Stimulated activated CD8-positive, alpha-beta memory T cell treated with anti-CD3 and anti-CD28 coated beads, Interleukin-2, amount 100 ng/mL, for 48 hours (primary cell): ENCODE measurements at regions not wholly inside any gene's neighbourhood (a gene's known extent, or its start where the extent isn't known, plus 50 kb on each side); places are given as distances from the start of the nearest gene placed in this dataset.
"Not testable (repeated sequence)": the region's sequence is repeated elsewhere in the genome, so short reads cannot be mapped to it uniquely, and the experiment has no call there.

Experiments
- DNase-seq, 2 donors: peaks; one replicate each; pipeline ENCODE4 v3.0.0-alpha.2; 2020; ENCODE audit warnings: low read depth in 2 of 2

DNA sequence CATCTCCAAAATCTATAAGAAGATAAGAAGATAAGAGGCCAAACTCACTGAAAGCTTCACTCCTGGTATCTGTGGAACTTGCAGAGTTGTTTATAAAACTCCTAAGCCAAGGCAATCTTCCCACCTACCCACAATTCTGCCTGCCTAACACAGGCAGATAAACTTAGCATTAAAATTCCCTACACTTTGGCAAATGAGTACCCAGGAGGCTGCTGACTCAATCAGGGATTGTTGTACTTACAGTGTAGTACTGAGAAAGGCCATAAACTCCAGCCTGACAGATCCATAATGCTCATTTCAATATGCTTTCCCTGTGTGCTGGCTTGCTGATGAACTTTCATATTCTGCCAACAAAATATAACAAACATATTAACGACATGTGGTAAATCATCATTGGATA lies 725.2 kb downstream of the BRINP1 start:
- no peak for DNase-seq

DNA sequence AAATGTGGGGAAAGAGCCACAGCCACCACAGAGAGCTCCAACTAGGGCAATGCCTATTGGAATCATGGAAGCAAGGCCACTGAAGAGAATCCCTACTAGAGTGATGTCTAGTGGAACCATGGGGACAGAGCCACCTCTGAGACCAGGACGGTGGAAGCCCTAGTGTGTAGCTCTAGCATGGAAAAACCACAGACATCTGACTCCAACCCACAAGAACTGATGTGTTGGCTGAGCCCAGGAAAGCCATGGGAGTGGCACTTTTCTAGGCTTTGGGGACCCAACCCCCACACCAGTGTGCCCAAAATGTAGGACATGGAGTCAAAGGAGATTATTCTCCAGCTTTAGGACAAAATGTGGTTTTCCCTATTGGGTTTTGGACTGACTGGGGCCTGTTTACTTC lies 721.9 kb downstream of the BRINP1 start:
- DNase-seq, result no peak

DNA sequence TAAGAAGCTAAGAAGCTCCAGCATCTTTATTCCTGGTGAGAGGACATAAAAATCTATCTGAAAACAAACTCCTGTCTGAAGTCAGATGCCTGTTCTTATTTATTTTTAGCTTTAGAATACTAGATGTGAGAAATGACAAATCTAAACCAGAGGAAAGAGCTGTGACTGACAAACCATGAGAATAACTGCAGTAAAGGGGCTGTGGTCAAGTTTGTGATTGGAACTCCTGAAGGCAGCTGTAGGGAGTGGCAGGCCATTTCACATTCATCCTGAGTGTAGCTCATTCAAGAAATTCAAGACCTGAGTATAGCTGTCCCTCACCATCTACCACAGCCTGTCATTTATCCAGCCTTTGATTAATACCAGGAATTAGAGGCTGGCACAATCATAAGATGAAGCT lies 718.8 kb downstream of the BRINP1 start:
- DNase-seq, result no peak

DNA sequence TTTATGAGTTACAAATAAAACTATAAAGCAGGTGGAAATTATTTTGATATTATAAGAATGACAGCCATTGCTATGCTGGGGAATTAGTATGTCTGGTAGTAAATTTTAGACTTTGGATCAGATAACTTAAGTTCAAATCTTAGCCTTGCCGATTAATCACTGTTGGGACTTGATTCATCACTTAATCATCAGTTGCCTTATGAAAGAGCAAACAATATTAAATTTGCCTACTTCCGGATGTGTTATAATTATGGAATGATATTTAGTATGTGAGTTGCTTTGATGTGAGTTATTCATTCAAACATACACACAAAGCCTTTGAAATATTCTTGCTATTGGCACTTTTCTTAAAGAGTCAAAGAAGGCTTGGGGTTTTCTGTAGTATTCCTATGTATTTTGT lies 717.7 kb downstream of the BRINP1 start:
- no peak for DNase-seq

DNA sequence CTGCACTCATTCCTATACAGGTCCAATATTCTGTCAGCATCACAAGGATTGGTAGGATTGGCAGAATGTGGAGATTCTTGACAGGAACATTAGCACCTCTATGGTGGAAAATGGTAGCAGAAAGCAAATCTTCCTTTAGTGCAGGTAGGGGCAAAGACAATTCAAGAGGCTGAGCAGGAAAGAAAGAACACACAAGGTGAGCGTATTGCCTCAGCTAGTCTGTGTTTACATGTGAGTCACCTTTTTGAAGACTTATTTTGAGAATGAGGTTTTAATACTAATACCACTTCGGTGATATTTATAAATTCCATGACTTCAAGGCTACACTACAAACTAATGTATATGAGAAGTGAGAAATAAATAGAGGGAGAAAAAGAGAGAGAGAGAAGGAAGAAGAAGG lies 717.0 kb downstream of the BRINP1 start:
- no peak for DNase-seq

DNA sequence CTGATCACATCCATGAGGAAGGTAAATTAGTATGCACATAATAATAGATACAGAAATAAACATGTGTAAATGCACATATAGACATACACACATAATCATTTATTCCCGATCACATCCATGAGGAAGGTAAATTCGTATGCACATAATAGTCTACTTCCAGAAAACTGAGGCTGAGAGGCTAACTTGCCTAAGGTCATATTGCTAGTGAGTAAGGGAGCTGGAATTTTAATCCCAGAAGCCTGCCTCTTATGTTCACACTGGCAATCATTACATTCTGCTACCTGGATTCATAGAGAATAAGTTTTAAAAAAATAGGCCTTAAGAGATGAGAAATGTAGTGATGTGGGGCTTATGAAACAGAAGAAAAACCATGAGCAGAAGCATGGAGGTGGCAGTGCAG lies 716.3 kb downstream of the BRINP1 start:
- no peak for DNase-seq

DNA sequence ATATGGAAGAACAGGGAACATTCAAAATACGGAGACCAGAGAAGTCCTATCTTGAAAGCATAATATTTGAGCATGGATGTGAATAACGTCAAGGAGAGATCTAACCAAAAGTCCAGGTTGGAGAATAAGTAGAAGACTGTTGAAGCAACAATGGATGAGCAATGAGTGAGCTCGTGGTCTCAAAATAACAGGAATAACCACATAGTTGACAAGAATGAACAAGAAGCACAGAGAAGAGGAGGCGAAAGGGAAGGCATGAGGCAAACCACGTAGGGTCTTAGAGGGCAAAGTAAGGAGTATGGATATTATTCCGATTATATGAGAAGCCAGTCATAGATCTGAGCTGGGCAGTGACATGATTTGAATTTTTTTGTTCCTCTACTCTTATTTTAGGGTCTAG lies 710.2 kb downstream of the BRINP1 start:
- no peak for DNase-seq

DNA sequence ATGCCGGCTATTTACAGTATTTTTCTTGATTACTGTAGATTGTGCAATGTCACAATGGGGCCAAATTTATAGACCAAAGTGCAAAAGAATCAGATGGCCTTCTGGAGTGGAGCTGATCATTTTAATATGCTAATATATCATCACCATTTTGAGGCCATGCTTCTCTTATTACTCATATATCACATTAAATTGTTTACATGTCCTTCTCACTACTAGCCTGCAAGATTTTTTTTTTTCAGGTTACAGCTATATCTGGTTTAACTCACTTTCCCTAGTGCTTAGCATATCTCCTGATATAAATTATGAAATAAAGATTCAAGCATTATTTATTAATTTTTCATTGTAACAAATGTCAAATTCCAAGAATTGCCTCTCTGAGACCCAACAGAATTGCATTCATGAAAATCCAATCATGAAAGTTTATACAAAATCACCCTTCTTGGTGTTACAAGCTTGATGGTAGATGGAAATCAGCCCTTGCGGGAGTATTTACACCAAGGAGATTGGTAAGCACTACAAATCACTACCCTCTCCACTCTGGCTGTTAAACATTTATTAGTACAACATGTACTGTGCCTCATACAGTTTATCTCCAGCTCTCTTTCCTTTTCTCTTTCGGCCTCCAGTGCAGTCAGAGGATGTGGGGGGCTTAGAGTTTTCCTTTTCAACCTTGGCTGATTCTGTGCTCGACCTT lies 703.9 kb downstream of the BRINP1 start:
- no peak for DNase-seq

DNA sequence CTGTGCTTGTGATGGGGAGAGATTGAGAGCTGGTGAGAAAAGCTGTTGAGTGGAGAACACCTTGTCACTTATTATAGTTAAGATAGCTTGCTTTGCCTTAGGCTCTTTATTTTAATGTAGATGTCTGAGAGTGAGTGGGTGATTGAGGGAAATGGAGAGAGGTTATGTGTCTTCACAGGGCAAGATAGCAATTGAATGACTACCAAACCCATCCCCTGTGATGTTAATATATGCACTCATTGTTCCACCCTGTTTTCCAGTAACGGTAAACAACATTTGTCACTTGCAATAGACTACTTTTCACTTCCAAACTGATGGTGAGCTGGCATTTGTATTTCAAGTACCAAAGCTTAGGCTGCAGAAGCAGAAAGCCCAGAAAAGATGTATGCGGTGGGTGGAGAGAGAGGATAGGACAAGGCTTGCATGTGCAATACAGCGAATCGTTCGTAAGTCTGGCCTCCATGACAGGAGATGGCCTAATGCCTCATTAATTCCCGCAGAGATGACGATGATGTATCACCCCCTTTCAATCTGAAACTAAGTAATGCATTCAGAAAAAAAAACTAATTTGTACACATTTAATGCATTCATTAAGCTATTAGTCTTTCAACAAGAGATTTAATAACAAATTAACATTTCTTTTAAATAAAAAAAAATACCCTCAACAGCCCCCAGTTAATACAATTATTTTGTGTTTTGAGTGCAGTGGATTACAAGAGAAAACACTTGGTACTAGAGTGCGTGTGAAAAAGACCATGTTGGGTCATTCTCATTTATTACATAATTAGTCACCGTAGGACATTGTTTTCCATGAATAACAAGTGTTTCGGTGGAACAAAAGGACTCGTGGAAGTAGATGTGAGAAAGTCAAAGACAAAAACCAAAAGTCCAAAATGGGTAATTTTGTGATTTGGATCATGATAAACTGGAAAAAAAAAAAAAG lies 699.0 kb downstream of the BRINP1 start:
- no peak for DNase-seq

DNA sequence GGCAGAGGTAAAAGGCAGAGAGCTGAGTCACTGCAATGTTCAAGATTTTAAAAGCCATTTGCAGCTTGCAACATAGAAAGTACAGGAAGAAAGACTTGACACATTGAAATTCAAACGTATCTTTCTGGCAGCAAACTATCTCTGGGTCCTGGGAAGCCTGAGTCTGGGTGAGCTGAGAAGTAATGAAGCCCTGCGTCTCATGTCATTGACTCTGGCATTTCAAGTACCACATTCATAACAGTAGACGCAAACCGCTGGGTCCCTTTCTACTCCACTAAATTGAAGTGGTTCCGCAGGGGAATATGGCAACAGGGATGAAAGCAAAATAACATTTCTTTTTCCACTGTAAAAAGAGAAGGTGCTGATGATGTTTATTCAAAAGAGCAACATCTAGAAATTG lies 694.3 kb downstream of the BRINP1 start:
- DNase-seq, result no peak

DNA sequence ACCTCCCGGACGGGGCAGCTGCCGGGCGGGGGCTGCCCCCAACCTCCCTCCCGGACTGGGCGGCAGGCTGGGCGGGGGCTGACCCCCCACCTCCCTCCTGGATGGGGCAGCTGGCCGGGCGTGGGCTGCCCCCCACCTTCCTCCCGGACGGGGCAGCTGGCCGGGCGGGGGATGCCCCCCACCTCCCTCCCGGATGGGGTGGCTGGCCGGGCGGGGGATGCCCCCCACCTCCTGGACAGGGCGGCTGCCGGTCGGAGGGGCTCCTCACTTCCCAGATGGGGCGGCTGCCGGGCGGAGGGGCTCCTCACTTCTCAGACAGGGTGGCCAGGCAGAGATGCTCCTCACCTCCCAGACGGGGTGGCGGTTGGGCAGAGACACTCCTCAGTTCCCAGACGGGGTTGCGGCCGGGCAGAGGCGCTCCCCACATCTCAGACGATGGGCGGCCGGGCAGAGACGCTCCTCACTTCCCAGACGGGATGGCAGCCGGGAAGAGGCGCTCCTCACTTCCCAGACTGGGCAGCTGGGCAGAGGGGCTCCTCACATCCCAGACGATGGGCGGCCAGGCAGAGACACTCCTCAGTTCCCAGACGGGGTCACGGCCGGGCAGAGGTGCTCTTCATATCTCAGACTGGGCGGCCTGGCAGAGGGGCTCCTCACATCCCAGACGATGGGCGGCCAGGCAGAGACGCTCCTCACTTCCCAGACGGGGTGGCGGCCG lies 691.1 kb downstream of the BRINP1 start:
- DNase-seq, result not testable (repeated sequence)

DNA sequence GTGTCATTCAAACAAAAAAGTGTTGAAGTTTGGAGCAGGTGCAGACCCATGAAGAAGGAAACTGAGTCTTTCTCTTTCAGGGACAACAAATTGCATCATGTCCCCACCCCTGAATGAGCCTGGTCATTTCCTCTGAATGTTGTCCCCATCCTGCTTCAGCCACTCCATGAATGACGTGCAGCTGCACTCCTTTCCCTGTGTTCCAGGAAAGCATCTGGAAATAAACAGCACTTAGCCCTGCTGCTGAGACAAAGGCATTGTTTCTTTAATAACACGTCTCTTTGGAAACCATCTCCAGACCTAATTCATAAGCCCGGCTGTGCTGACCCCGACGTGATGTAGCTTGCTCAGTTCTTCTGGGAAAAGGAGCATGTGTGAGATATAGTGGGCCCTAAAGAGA lies 682.3 kb downstream of the BRINP1 start:
- no peak for DNase-seq

DNA sequence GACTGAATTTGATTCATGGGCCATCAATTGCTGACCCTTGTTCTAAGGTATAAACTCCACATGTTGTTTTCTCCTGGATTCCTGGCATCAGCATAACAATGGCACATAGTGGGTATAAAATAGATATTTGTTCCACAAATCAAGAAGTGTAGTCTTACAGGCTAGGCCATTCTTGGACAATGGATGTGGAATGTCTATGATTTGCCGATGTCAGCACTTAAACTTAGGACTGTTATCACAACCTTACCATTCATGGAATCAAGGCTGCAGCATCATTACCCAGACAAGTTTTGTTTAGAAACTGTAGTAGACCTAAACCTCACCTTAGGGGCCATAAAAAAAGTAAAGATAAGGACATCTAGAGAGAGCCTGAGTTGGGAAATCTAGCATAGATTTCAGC lies 680.0 kb downstream of the BRINP1 start:
- no peak for DNase-seq

DNA sequence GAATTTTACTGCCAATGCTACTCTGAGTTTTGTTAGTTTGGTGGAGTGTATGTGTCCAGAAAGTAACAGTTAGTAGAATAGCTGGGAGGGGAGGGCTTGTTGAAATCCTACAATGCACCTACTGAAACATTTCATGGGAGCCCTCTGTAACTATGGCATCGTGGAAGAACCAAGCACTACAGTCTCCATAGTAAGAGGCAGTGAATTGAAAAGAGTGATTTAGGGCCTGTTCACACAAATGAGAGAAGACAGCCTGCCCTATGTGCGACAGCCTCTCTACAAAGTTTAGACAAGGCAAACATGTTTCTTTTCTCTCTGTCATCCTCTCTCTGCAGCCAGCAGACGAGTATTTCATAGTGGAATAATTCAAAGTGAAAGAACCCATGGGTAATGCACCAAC lies 676.6 kb downstream of the BRINP1 start:
- DNase-seq, result no peak

DNA sequence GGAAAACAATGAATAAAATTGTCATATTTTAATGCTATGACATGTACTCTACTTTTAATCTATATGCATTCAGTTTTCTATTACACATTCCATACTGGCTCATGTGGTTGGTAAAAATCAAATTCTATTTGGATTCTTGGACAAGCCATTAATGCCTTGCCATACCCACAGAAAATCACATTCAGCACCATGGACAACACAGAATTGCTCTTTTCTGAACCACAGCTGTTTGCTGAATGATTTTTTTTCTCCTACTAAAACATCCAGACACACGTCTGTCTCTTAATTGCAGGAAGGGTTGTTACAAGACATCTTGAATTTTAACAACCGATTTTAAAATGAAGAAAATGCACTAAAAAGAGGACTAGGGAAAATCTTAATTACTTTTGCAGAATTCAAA lies 675.6 kb downstream of the BRINP1 start:
- no peak for DNase-seq

DNA sequence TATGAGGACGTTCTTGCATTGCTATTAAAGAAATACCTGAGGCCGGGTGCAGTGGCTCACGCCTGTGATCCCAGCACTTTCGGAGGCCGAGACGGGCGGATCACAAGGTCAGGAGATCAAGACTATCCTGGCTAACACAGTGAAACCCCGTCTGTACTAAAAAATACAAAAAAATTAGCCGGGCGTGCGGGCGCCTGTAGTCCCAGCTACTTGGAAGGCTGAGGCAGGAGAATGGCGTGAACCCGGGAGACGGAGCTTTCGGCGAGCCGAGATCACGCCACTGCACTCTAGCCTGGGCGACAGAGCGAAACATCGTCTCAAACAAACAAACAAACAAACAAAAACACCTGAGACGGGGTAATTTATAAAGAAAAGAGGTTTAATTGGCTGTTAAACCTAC lies 674.0 kb downstream of the BRINP1 start:
- DNase-seq, result not testable (repeated sequence)

DNA sequence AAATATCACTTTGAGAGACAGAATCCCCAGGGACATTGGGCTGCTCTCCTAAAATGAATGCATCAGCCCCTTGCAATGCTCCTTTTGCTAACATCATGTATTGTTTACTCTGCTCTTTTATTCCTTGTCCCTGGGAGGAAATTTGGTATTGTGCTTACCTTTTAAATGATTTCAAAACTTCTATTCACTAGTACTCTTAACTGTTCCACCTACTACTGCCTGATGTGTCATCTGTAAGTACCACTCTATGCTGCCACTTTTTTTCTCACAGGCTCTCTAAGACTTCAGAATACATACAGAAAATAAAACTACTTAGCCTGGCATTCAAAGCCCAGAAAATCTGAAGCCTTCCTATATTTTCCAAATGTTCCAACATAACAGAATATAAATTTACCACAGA lies 667.2 kb downstream of the BRINP1 start:
- no peak for DNase-seq

DNA sequence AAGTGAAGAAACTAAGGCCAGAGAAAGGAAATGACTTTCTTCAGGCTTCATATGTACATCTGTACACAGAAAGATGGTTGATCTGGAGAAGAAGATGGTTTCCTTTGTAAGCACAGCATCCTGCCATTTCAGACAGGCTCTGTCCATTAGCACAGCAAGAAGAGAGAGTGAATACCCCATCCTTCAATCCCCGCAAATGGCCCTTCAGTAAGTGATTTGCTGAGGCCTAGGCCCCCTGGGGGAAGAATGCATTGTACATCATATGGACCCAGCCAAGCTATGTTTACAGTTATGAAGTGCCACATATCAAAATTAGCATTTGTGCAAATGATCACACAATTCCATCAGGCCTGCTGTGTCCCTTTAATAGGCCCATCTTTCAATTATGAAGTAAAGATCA lies 657.4 kb downstream of the BRINP1 start:
- no peak for DNase-seq

DNA sequence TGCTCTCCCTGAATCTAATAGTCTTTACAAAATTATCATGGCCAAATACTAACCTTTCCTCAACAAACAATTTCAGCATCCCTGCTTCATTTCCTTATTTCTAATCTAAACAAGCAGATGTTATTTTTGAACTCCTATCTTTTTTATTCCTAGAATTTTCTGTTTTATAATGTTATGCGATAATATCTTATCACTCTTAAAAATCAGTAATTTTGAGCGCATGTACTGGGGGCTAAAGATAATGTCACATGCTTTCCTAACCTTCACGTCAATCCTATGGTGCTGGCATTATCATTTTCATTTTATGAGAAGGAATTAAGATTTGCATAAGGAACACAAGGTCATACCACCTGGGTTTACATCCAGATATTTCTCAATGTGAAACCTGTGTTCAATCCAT lies 648.0 kb downstream of the BRINP1 start:
- DNase-seq, result no peak

DNA sequence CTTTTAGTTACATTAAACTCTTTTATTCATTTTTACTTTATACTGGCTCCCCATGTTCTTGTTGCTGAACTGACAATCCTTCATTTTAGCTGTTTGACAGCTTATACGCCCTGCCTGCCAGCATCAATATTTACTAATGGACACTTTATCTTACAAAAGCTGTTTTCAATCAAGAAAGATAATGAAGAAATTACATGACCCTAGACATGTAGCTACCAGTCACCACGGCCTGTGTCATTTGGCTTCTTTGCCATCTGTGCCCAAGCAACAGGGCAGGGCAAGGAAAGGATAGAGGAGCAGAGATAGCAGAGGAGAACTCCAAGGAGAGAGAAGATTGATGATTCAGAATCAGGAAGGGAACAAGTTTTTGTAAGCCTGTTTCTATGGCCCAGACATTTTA lies 647.3 kb downstream of the BRINP1 start:
- no peak for DNase-seq

DNA sequence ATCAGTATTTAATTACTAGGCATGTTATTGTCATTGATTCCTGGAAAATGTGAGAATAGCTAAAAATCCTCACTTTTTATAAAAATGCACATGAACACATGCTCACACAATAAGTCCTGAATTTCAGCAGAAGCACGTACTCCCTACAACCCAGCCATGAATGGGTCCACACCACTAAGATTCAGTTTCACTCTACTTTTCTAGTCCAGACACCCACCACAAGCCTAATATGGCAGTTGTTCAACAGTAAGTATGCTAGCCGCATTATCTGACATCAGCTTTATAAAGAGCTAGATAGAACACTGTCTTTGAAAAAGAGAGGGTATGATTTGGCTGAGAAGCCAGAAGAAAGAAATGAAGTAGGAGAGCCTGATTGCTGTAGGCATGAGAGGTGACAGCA lies 639.3 kb downstream of the BRINP1 start:
- no peak for DNase-seq

DNA sequence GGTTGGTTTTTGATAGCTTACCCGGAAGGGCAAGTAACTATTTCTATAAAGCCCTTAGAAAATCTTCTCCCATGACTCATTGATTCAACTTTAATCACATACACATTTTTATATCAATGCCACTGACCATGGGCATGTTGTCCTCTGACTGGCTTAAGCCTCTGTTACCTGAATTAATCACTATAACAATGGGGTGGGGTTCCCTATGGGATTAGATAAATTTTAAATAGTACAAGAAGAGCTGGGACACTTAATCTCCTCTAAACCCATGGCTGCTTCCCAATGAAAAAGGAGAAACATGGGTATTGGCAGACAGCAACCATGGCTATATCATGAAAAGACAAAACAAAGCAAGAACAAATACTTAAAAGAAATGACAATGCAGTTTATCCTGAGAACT lies 636.2 kb downstream of the BRINP1 start:
- no peak for DNase-seq

DNA sequence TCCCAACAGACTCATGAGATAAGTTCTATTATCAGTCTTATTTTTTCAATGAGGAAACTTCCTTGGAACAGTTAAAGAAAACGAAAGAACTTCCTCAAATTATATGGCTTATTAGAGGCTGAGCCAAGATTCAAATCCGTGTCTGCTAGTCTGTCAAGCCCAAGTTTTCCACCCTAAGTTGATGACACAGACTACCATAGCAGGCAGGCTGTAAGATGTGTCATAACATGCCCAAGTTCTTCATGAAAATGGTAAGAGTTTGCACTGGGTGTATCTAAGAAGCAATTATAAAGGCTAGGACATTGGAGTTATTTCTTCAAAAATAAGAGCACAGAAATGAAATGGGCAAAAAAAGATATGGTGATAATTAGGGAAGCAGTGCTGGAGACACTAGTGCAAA lies 634.5 kb downstream of the BRINP1 start:
- DNase-seq, result no peak
